ENCODE measurements at regions not wholly inside any gene's neighbourhood (a gene's known extent, or its start where the extent isn't known, plus 50 kb on each side); places are given as distances from the start of the nearest gene placed in this dataset.

DNA sequence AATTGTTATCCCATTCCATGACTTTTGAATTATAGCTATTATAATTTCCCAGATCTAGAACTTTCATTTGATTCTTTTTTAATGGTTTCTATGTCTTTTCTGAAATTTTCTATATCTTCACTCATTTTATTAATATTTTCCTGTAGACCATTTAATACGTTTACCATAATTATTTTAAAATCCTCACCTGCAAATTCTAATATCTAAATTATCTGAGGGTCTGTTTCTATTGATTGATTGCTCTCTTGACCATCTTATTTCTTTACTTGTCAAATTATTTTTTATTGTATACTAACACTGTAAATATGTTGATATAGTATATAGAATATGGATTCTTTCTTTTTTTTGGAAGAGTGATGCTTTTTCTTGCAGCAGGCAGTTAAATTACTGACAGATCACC, 229.3 kb upstream of the CTBP2 start:
- BruUV-seq (replicated peaks) = no TSS peak
- H3K4me1 ChIP-seq (ENCODE audit: control insufficient read depth, insufficient read depth, low read length) = no peaks in the 10 kb centered on the region
- H3K79me2 ChIP-seq (ENCODE audit: control insufficient read depth, insufficient read depth, low read length) = no peaks in the 10 kb centered on the region
- ATAC-seq = no peak
- H3K9ac ChIP-seq (ENCODE audit: control insufficient read depth, insufficient read depth, low read length) = no peak overlapping the region
- SMC1A ChIA-PET (ENCODE audit: uncharacterized antibody, unreplicated experiment) = no interaction called here
- WGBS (ENCODE audit: insufficient coverage, insufficient replicate concordance, low lambda C conversion rate, missing lambda C conversion rate) = 5% methylated on average over 1 of the region's 1 CpG
- H3K27ac ChIP-seq (ENCODE audit: control insufficient read depth, insufficient read depth) = no peak overlapping the region
- intact Hi-C loops (cut with micrococcal nuclease; ENCODE audit: unreplicated experiment) = no loop called here
- H3K27me3 ChIP-seq (replicated peaks in 1 of 2; ENCODE audit: control insufficient read depth in 2 of 2, insufficient read depth in 2 of 2, low read length in 1 of 2) = no peaks in the 10 kb centered on the region
- H3K36me3 ChIP-seq (ENCODE audit: control insufficient read depth in 2 of 2, insufficient read depth in 2 of 2, low read length in 1 of 2) = no peaks in the 10 kb centered on the region
- no peak overlapping the region for H2AFZ ChIP-seq (ENCODE audit: control insufficient read depth, low read depth, low read length)
- H3K4me3 ChIP-seq = no peak overlapping the region
- RAD21 ChIA-PET (ENCODE audit: unreplicated experiment) = no interaction called here
- TF ChIP-seq YY1 (IDR thresholded peaks at IDR 0.05; ENCODE audit: low read depth, low read length) (no peak), ZNF24 (IDR thresholded peaks at IDR 0.05) (no peak), SMAD1 (IDR thresholded peaks at IDR 0.05; ENCODE audit: low read depth, partially characterized antibody) (no peak), NFYA (IDR thresholded peaks at IDR 0.05; ENCODE audit: borderline replicate concordance, low read depth, low read length) (no peak), MTA3 (IDR thresholded peaks at IDR 0.05; ENCODE audit: borderline replicate concordance, low read length) (no peak), RB1 (IDR thresholded peaks at IDR 0.05; ENCODE audit: borderline replicate concordance) (no peak), ZBTB33 (IDR thresholded peaks at IDR 0.05) (no peak), STAT3 (IDR thresholded peaks at IDR 0.05; ENCODE audit: low read depth, low read length) (no peak), POLR2AphosphoS2 (IDR thresholded peaks at IDR 0.05; ENCODE audit: low read depth, low read length) (no peak)
- TF ChIP-seq, protein P1, sequence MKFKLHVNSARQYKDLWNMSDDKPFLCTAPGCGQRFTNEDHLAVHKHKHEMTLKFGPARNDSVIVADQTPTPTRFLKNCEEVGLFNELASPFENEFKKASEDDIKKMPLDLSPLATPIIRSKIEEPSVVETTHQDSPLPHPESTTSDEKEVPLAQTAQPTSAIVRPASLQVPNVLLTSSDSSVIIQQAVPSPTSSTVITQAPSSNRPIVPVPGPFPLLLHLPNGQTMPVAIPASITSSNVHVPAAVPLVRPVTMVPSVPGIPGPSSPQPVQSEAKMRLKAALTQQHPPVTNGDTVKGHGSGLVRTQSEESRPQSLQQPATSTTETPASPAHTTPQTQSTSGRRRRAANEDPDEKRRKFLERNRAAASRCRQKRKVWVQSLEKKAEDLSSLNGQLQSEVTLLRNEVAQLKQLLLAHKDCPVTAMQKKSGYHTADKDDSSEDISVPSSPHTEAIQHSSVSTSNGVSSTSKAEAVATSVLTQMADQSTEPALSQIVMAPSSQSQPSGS (IDR thresholded peaks at IDR 0.05; ENCODE audit: low read length) = no peak
- no peak overlapping the region for H3K4me2 ChIP-seq (ENCODE audit: control insufficient read depth, insufficient read depth)
- CTCF ChIA-PET = no interaction called here
- H3K9me3 ChIP-seq (replicated peaks; ENCODE audit: control insufficient read depth, insufficient read depth, low read length) = no peaks in the 10 kb centered on the region
- POLR2A ChIA-PET = no interaction called here
- no peaks in the 10 kb centered on the region for H4K20me1 ChIP-seq (ENCODE audit: control insufficient read depth, insufficient read depth)
- no peak for DNase-seq (ENCODE audit: low read depth, low spot score)
- in situ Hi-C loops (cut with MboI) = no loop called here
- no peak for FAIRE-seq
